ENCODE measurements at regions not wholly inside any gene's neighbourhood (a gene's known extent, or its start where the extent isn't known, plus 50 kb on each side); places are given as distances from the start of the nearest gene placed in this dataset.
A peak's percentile ranks its signal among the peaks of the same experiment; 100 is the strongest.

- no peak for TF ChIP-seq POLR2AphosphoS5 (IDR thresholded peaks at IDR 0.05; ENCODE audit: low read depth, low read length)
- no peak for TF ChIP-seq TAF1 (IDR thresholded peaks at IDR 0.05; ENCODE audit: borderline replicate concordance, low read depth, low read length)
- no peak for TF ChIP-seq POLR2A (IDR thresholded peaks at IDR 0.05; ENCODE audit: low read depth, low read length)
- FAIRE-seq (no peak), DNase-seq (ENCODE audit: insufficient read length) (no peak)
Measured at GRCh38 chr4:153143527-153144348, 60.5 kb upstream of the TRIM2 start.

- FAIRE-seq (no peak), DNase-seq (ENCODE audit: insufficient read length) (no peak)
- TF ChIP-seq POLR2A (IDR thresholded peaks at IDR 0.05; ENCODE audit: low read depth, low read length) (no peak), TAF1 (IDR thresholded peaks at IDR 0.05; ENCODE audit: borderline replicate concordance, low read depth, low read length) (no peak), POLR2AphosphoS5 (IDR thresholded peaks at IDR 0.05; ENCODE audit: low read depth, low read length) (no peak)
Measured at GRCh38 chr4:153146031-153146430, 58.2 kb upstream of the TRIM2 start.

DNA sequence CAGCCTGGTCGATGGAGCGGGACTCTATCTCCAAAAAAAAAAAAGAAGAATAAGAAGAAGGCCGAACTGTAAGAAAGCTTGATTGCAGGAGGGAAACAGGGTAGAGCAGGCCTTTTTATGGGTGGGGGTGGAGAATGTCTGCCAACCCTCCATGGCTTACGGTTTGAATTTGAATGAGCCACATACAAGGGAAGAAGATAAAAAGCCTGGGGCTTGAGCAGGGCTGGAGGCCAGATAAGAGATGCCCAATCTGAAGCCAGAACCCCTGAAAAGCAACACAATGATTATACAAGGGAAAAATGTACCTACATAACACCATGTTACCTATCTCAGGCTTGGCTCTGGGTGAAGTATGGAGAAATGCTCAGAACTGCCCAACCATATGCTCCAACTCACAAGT, 57.3 kb upstream of the TRIM2 start:
- no peak for FAIRE-seq
- DNase-seq (ENCODE audit: insufficient read length) = no peak
- no peak for TF ChIP-seq POLR2AphosphoS5 (IDR thresholded peaks at IDR 0.05; ENCODE audit: low read depth, low read length)
- TF ChIP-seq TAF1 (IDR thresholded peaks at IDR 0.05; ENCODE audit: borderline replicate concordance, low read depth, low read length) = no peak
- TF ChIP-seq POLR2A (IDR thresholded peaks at IDR 0.05; ENCODE audit: low read depth, low read length) = no peak

DNA sequence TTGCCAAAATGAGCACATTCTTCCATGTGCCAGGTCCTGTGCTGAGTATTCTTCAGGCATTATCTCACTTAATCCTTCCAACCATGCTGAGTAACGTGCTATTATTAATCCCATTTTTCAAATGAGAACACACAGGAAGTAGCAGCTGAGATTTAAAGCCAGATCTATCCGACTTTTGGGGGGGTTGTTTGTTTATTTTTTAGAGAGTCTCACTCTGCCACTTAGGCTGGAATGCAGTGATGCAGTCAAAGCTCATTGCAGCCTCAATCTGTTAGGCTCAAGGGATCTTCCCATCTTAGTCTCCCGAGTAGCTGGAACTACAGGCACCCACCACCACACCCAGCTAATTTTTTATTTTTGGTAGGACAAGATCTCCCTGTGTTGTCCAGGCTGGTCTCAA, 55.5 kb upstream of the TRIM2 start:
- FAIRE-seq (no peak), DNase-seq (ENCODE audit: insufficient read length) (no peak)
- no peak for TF ChIP-seq TAF1 (IDR thresholded peaks at IDR 0.05; ENCODE audit: borderline replicate concordance, low read depth, low read length)
- TF ChIP-seq POLR2AphosphoS5 (IDR thresholded peaks at IDR 0.05; ENCODE audit: low read depth, low read length) = no peak
- TF ChIP-seq POLR2A (IDR thresholded peaks at IDR 0.05; ENCODE audit: low read depth, low read length) = no peak

DNA sequence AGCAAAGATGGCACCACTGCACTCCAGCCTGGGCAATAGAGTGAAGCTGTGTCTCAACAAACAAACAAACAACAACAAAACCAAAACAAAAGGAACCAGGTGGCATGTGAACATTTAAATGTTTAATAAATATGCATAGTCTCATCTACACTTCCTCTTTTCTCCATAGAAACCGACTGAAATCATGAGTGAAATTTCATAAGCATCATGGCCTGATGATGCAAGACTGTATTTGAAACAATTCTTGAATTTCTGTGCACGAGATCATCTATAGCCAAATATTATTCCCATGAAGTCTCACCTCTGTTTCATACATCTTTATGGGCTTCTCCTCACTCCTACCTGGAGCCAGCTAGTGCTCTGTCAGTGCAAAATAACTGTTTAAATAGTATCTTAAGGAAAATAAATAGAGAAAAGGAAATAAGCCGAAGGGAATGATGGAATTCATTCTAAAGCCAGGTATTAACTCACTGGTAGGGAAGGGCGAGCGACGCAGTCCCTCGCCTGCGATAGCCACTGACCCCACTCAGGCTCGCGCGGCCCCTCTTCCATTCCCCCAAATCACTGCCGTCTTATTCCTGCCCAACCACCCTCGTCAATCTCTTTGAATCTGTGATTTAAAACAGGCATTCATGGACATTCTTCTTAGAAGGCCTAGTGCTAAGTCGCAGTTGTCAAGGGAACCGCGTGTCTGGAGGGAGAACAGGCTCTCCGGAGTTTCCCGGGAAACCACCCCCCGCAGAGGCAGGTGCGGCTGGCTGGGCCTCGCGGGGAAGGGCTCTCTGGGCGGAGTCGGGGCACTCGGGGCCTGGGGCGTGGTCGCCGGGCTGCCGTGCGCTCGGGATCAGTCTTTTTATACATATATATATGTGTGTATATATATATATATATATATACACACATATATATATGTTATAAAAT, 52.4 kb upstream of the TRIM2 start:
- TF ChIP-seq POLR2A (IDR thresholded peaks at IDR 0.05; ENCODE audit: low read depth, low read length) (no peak), POLR2AphosphoS5 (IDR thresholded peaks at IDR 0.05; ENCODE audit: low read depth, low read length) (no peak), TAF1 (IDR thresholded peaks at IDR 0.05; ENCODE audit: borderline replicate concordance, low read depth, low read length) (no peak)
- DNase-seq (ENCODE audit: insufficient read length) = peak; percentile 21
- peak; percentile 42 for FAIRE-seq

GRCh38 chr4:153152501-153153338, 51.5 kb upstream of the TRIM2 start:
- peak; percentile 23 for DNase-seq (ENCODE audit: insufficient read length)
- FAIRE-seq = peak; percentile 54
- TF ChIP-seq POLR2A (IDR thresholded peaks at IDR 0.05; ENCODE audit: low read depth, low read length) = no peak
- TF ChIP-seq POLR2AphosphoS5 (IDR thresholded peaks at IDR 0.05; ENCODE audit: low read depth, low read length) = no peak
- TF ChIP-seq TAF1 (IDR thresholded peaks at IDR 0.05; ENCODE audit: borderline replicate concordance, low read depth, low read length) = no peak

DNA sequence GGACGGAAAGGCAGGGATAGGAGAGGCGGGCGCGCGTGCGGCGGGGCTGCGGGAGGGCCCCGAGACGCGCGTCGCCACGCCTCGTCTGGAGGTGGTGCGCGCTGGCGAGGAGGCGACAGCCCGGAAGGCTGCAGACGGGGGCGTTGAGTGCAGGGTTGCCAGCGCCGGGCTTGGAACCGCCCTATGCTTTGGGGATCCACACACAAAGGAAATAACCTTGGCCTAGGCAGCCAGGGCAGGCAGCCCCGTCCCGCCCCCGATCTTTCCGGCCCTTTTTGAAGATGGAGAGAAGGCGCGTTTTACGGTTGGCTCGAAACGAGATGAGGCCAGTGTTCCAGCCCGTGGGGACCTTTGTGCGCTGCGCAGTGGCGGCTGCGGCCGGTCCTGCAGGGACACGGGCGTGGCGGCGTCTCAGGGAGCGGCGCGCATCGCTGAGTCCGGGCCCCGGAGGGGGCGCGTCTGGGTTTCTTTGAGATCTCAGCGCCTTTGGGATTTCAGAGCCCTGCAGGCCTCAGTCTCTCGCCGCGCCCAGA, 50.8 kb upstream of the TRIM2 start:
- FAIRE-seq (peak; percentile 48), DNase-seq (ENCODE audit: insufficient read length) (peak; percentile 36)
- no peak for TF ChIP-seq POLR2A (IDR thresholded peaks at IDR 0.05; ENCODE audit: low read depth, low read length)
- TF ChIP-seq POLR2AphosphoS5 (IDR thresholded peaks at IDR 0.05; ENCODE audit: low read depth, low read length) = no peak
- TF ChIP-seq TAF1 (IDR thresholded peaks at IDR 0.05; ENCODE audit: borderline replicate concordance, low read depth, low read length) = no peak

DNA sequence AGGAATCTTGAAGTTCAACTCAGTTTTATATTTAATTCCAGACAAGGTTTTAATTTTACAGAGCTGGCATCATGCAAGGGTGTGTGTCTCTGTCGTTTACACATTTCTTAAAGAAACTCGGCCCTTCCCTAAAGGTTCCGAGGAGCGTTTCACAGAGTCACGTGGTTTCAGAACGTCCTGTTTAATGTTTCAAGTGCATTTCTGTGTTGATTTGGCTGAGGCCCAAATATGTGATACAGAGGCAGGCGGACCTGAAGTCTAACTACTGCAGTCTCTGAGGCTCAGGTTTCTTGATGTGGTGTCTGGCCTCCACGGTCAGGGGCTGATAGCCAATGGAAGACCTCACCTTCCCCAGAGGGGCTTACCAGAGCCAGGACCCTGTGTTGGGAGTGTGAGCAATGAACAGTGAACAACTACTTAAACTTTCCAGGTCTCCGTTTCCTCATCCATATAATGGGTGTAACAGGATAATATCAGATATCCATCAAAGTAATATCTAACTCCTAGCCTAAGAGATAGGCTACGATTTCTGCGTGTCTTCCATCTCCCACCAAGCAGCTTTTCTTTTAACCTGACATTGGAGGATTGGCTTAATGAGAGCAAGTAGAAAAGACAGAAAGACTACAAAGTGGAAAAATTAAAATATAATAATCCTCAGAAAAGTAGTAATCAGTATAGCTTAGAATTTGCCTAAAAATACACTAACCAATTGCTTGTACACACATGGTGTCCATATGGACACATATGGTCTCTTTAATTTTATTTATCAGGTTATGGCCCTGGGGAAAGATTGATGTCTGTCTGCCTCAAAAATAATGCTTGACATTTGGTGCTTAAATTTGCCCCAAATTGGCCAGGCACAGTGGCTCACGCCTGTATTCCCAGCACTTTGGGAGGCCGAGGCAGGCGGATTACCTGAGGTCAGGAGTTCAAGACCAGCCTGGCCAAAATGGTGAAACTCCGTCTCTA, 50.0 kb upstream of the TRIM2 start:
- DNase-seq (ENCODE audit: insufficient read length) (no peak), FAIRE-seq (no peak)
- TF ChIP-seq POLR2AphosphoS5 (IDR thresholded peaks at IDR 0.05; ENCODE audit: low read depth, low read length) (no peak), TAF1 (IDR thresholded peaks at IDR 0.05; ENCODE audit: borderline replicate concordance, low read depth, low read length) (no peak), POLR2A (IDR thresholded peaks at IDR 0.05; ENCODE audit: low read depth, low read length) (no peak)
